Calu3 (cell line): ENCODE measurements at regions not wholly inside any gene's neighbourhood (a gene's known extent, or its start where the extent isn't known, plus 50 kb on each side); places are given as distances from the start of the nearest gene placed in this dataset.

Experiments
- BruUV-seq: library from RNA; stranded (reverse); fragments of 400-500 nt; replicated peaks from 2 replicates; lab custom pipeline; 2021; lab: Mats Ljungman, UMichigan
- CTCF ChIA-PET: fragments of 300-600 bp; sonication (Branson Sonifier 250); formaldehyde crosslinking; loops from one replicate; lab custom pipeline; 2022; ENCODE audit warnings: antibody characterized with exemption; lab: Charles Lee
- DNase-seq: peaks from one replicate; pipeline ENCODE4 v3.0.0; 2022
- H3K27ac Mint-ChIP-seq: one replicate; pipeline ENCODE4 v1.8.0; 2022; ENCODE audit warnings: mixed read lengths; ENCODE audit not compliant: unreplicated experiment
- H3K27me3 Mint-ChIP-seq: one replicate; pipeline ENCODE4 v1.8.0; 2022; ENCODE audit warnings: mixed read lengths; ENCODE audit not compliant: unreplicated experiment
- H3K36me3 Mint-ChIP-seq: one replicate; pipeline ENCODE4 v1.8.0; 2022; ENCODE audit warnings: mild to moderate bottlenecking, moderate library complexity, mixed read lengths; ENCODE audit not compliant: insufficient read depth, unreplicated experiment
- H3K4me1 Mint-ChIP-seq: one replicate; pipeline ENCODE4 v1.8.0; 2022; ENCODE audit warnings: mild to moderate bottlenecking, low read depth, mixed read lengths; ENCODE audit not compliant: unreplicated experiment
- H3K4me3 Mint-ChIP-seq: one replicate; pipeline ENCODE4 v1.8.0; 2022; ENCODE audit warnings: mild to moderate bottlenecking, low read depth, moderate library complexity, mixed read lengths; ENCODE audit not compliant: unreplicated experiment
- H3K9me3 Mint-ChIP-seq: one replicate; pipeline ENCODE4 v1.8.0; 2022; ENCODE audit warnings: low read depth, mixed read lengths; ENCODE audit not compliant: unreplicated experiment
- CTCF ChIP-seq: fragments of 200-600 bp; IDR thresholded peaks from one replicate; pipeline ENCODE4 v1.8.0; 2022; ENCODE audit warnings: antibody characterized with exemption; ENCODE audit not compliant: unreplicated experiment
- intact Hi-C: fragments of 100-400 bp; cut with micrococcal nuclease; formaldehyde crosslinking; loops from one replicate; pipeline ENCODE4 v1.10.0; 2022; ENCODE audit not compliant: unreplicated experiment

- DNase-seq = no peak
- Mint-ChIP-seq H3K27me3 (no peaks in the 10 kb centered on the region), H3K36me3 (no peaks in the 10 kb centered on the region), H3K4me1 (no peaks in the 10 kb centered on the region), H3K9me3 (no peaks in the 10 kb centered on the region), H3K4me3 (no peak overlapping the region), H3K27ac (no peak overlapping the region)
- CTCF ChIA-PET = interaction anchor here (1.0 kb wide), 1 partner anchor 14 kb away, joined by 3 read pairs; no protein-coding TSS in a partner anchor
- TF ChIP-seq CTCF = no peak
- BruUV-seq = no TSS peak
- intact Hi-C loops = no loop called here
Measured at GRCh38 chr2:181354626-181355025, 102.6 kb upstream of the ITGA4 start.

GRCh38 chr2:181356526-181357130, 100.6 kb upstream of the ITGA4 start:
- intact Hi-C loops = no loop called here
- no peaks in the 10 kb centered on the region for H3K9me3 Mint-ChIP-seq
- H3K4me1 Mint-ChIP-seq = no peaks in the 10 kb centered on the region
- BruUV-seq = no TSS peak
- CTCF ChIA-PET = no interaction called here
- no peak for DNase-seq
- H3K36me3 Mint-ChIP-seq = no peaks in the 10 kb centered on the region
- no peak overlapping the region for H3K27ac Mint-ChIP-seq
- no peak for TF ChIP-seq CTCF
- no peak overlapping the region for H3K4me3 Mint-ChIP-seq
- H3K27me3 Mint-ChIP-seq = no peaks in the 10 kb centered on the region

GRCh38 chr2:181357979-181358378, 99.2 kb upstream of the ITGA4 start:
- Mint-ChIP-seq H3K36me3 (no peaks in the 10 kb centered on the region), H3K4me3 (no peak overlapping the region), H3K27me3 (no peaks in the 10 kb centered on the region), H3K9me3 (no peaks in the 10 kb centered on the region), H3K27ac (no peak overlapping the region), H3K4me1 (no peaks in the 10 kb centered on the region)
- BruUV-seq = no TSS peak
- TF ChIP-seq CTCF = no peak
- intact Hi-C loops = no loop called here
- CTCF ChIA-PET = no interaction called here
- DNase-seq = no peak

- Mint-ChIP-seq H3K36me3 (no peaks in the 10 kb centered on the region), H3K27ac (no peak overlapping the region), H3K4me1 (no peaks in the 10 kb centered on the region), H3K4me3 (no peak overlapping the region), H3K27me3 (no peaks in the 10 kb centered on the region), H3K9me3 (no peaks in the 10 kb centered on the region)
- no peak for TF ChIP-seq CTCF
- intact Hi-C loops = no loop called here
- no TSS peak for BruUV-seq
- CTCF ChIA-PET = no interaction called here
- no peak for DNase-seq
Measured at GRCh38 chr2:181362561-181362960, 94.6 kb upstream of the ITGA4 start.
